GM23338 (cell line): ENCODE measurements at regions not wholly inside any gene's neighbourhood (a gene's known extent, or its start where the extent isn't known, plus 50 kb on each side); places are given as distances from the start of the nearest gene placed in this dataset.

Experiments
- CREB1 ChIP-seq: fragments of 250-450 bp; sonication (Bioruptor Pico); IDR thresholded peaks from 2 replicates; pipeline ENCODE4 v1.5.0; 2020; ENCODE audit warnings: low read depth, mild to moderate bottlenecking, moderate library complexity
- EZH2 ChIP-seq: fragments of 200-600 bp; sonication (generic); IDR thresholded peaks from one replicate; pipeline ENCODE4 v1.8.0; 2017; ENCODE audit warnings: antibody characterized with exemption, mild to moderate bottlenecking, low read depth; ENCODE audit not compliant: unreplicated experiment
- EZH2phosphoT487 ChIP-seq: fragments of 200-600 bp; sonication (generic); IDR thresholded peaks from one replicate; pipeline ENCODE4 v1.8.1; 2018; ENCODE audit warnings: antibody characterized with exemption; ENCODE audit not compliant: unreplicated experiment
- JUNB ChIP-seq: IDR thresholded peaks from one replicate; pipeline ENCODE4 v1.6.1; 2016; ENCODE audit warnings: antibody characterized with exemption; ENCODE audit not compliant: unreplicated experiment
- ZNF114 ChIP-seq: fragments of 250-450 bp; sonication (Bioruptor Pico); IDR thresholded peaks from 2 replicates; pipeline ENCODE4 v1.5.0; 2020; ENCODE audit warnings: mild to moderate bottlenecking, moderate library complexity
- TF ChIP-seq, protein P1 (sequence below): fragments of 250-450 bp; sonication (Bioruptor Pico); IDR thresholded peaks from 2 replicates; pipeline ENCODE4 v1.5.0; 2020; ENCODE audit warnings: mild to moderate bottlenecking, moderate library complexity
- TF ChIP-seq, protein P2 (sequence below): IDR thresholded peaks from 2 replicates; pipeline ENCODE4 v1.6.1; 2016; ENCODE audit warnings: antibody characterized with exemption
- TF ChIP-seq, protein P3 (sequence below): IDR thresholded peaks from one replicate; pipeline ENCODE4 v1.6.1; 2018; ENCODE audit warnings: antibody characterized with exemption; ENCODE audit not compliant: unreplicated experiment

DNA sequence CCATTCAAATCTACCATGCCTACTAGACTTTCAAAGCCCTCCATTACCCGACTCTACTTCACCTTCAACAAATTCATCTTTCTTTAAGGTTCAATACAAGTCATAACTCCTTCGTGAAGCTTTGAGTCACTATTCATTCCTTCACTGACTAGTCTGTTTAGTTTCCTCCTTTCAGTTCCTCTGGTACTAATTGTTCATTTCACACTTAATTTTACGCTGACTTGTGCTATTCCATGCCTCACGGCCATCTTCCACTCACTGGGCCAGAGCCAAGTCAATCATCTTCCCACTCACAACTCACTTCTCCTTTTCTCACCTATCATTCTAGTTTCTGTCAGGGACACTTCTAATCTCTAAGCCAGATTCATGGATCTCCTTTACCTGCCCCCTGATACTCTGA is 136.2 kb downstream of the MTX2 start (continued):
- TF ChIP-seq, protein P1, sequence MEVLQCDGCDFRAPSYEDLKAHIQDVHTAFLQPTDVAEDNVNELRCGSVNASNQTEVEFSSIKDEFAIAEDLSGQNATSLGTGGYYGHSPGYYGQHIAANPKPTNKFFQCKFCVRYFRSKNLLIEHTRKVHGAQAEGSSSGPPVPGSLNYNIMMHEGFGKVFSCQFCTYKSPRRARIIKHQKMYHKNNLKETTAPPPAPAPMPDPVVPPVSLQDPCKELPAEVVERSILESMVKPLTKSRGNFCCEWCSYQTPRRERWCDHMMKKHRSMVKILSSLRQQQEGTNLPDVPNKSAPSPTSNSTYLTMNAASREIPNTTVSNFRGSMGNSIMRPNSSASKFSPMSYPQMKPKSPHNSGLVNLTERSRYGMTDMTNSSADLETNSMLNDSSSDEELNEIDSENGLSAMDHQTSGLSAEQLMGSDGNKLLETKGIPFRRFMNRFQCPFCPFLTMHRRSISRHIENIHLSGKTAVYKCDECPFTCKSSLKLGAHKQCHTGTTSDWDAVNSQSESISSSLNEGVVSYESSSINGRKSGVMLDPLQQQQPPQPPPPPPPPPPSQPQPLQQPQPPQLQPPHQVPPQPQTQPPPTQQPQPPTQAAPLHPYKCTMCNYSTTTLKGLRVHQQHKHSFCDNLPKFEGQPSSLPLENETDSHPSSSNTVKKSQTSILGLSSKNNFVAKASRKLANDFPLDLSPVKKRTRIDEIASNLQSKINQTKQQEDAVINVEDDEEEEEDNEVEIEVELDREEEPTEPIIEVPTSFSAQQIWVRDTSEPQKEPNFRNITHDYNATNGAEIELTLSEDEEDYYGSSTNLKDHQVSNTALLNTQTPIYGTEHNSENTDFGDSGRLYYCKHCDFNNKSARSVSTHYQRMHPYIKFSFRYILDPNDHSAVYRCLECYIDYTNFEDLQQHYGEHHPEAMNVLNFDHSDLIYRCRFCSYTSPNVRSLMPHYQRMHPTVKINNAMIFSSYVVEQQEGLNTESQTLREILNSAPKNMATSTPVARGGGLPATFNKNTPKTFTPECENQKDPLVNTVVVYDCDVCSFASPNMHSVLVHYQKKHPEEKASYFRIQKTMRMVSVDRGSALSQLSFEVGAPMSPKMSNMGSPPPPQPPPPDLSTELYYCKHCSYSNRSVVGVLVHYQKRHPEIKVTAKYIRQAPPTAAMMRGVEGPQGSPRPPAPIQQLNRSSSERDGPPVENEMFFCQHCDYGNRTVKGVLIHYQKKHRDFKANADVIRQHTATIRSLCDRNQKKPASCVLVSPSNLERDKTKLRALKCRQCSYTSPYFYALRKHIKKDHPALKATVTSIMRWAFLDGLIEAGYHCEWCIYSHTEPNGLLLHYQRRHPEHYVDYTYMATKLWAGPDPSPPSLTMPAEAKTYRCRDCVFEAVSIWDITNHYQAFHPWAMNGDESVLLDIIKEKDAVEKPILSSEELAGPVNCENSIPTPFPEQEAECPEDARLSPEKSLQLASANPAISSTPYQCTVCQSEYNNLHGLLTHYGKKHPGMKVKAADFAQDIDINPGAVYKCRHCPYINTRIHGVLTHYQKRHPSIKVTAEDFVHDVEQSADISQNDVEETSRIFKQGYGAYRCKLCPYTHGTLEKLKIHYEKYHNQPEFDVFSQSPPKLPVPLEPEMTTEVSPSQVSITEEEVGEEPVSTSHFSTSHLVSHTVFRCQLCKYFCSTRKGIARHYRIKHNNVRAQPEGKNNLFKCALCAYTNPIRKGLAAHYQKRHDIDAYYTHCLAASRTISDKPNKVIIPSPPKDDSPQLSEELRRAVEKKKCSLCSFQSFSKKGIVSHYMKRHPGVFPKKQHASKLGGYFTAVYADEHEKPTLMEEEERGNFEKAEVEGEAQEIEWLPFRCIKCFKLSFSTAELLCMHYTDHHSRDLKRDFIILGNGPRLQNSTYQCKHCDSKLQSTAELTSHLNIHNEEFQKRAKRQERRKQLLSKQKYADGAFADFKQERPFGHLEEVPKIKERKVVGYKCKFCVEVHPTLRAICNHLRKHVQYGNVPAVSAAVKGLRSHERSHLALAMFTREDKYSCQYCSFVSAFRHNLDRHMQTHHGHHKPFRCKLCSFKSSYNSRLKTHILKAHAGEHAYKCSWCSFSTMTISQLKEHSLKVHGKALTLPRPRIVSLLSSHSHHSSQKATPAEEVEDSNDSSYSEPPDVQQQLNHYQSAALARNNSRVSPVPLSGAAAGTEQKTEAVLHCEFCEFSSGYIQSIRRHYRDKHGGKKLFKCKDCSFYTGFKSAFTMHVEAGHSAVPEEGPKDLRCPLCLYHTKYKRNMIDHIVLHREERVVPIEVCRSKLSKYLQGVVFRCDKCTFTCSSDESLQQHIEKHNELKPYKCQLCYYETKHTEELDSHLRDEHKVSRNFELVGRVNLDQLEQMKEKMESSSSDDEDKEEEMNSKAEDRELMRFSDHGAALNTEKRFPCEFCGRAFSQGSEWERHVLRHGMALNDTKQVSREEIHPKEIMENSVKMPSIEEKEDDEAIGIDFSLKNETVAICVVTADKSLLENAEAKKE (CRISPR knock-in tag): no peak
- TF ChIP-seq EZH2phosphoT487 (no peak), EZH2 (no peak), ZNF114 (no peak), JUNB (no peak), CREB1 (CRISPR knock-in tag) (no peak)
- TF ChIP-seq, protein P2, sequence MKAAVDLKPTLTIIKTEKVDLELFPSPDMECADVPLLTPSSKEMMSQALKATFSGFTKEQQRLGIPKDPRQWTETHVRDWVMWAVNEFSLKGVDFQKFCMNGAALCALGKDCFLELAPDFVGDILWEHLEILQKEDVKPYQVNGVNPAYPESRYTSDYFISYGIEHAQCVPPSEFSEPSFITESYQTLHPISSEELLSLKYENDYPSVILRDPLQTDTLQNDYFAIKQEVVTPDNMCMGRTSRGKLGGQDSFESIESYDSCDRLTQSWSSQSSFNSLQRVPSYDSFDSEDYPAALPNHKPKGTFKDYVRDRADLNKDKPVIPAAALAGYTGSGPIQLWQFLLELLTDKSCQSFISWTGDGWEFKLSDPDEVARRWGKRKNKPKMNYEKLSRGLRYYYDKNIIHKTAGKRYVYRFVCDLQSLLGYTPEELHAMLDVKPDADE: no peak
- TF ChIP-seq, protein P3, sequence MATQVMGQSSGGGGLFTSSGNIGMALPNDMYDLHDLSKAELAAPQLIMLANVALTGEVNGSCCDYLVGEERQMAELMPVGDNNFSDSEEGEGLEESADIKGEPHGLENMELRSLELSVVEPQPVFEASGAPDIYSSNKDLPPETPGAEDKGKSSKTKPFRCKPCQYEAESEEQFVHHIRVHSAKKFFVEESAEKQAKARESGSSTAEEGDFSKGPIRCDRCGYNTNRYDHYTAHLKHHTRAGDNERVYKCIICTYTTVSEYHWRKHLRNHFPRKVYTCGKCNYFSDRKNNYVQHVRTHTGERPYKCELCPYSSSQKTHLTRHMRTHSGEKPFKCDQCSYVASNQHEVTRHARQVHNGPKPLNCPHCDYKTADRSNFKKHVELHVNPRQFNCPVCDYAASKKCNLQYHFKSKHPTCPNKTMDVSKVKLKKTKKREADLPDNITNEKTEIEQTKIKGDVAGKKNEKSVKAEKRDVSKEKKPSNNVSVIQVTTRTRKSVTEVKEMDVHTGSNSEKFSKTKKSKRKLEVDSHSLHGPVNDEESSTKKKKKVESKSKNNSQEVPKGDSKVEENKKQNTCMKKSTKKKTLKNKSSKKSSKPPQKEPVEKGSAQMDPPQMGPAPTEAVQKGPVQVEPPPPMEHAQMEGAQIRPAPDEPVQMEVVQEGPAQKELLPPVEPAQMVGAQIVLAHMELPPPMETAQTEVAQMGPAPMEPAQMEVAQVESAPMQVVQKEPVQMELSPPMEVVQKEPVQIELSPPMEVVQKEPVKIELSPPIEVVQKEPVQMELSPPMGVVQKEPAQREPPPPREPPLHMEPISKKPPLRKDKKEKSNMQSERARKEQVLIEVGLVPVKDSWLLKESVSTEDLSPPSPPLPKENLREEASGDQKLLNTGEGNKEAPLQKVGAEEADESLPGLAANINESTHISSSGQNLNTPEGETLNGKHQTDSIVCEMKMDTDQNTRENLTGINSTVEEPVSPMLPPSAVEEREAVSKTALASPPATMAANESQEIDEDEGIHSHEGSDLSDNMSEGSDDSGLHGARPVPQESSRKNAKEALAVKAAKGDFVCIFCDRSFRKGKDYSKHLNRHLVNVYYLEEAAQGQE: no peak
